ENCODE measurements at regions not wholly inside any gene's neighbourhood (a gene's known extent, or its start where the extent isn't known, plus 50 kb on each side); places are given as distances from the start of the nearest gene placed in this dataset.
"Not testable (repeated sequence)": the region's sequence is repeated elsewhere in the genome, so short reads cannot be mapped to it uniquely, and the experiment has no call there.

DNA sequence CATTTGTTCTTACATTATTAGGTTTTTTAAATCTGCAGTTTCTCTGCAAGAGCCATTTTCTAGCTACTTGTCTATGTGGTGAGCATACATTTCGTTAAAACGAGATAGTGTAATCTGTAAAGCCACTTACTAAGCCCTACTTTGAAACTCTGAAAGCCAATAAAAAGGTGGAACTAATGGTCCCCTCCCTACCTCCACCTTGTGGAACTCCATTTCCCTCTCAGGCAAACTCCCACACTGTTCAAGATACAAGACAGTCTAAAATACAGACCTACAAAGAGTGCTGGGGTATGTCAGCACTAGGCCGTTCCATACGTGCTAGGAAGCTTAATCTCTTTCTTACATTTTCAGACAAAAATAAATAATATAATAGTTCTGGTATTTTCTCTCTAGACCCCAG lies 74.1 kb downstream of the DUSP6 start:
- TF ChIP-seq CTCF (IDR thresholded peaks at IDR 0.05; ENCODE audit: insufficient read depth, low read depth, low read length, missing control alignments): no peak
- no peak overlapping the region for H3K4me3 ChIP-seq (ENCODE audit: low read length)
- no peak for DNase-seq (ENCODE audit: low read depth)

- H3K4me3 ChIP-seq (ENCODE audit: low read length): no peak overlapping the region
- DNase-seq (ENCODE audit: low read depth): no peak
- TF ChIP-seq CTCF (IDR thresholded peaks at IDR 0.05; ENCODE audit: insufficient read depth, low read depth, low read length, missing control alignments): no peak
These were observed 75.4 kb downstream of the DUSP6 start for GRCh38 chr12:89276860-89277259.

DNA sequence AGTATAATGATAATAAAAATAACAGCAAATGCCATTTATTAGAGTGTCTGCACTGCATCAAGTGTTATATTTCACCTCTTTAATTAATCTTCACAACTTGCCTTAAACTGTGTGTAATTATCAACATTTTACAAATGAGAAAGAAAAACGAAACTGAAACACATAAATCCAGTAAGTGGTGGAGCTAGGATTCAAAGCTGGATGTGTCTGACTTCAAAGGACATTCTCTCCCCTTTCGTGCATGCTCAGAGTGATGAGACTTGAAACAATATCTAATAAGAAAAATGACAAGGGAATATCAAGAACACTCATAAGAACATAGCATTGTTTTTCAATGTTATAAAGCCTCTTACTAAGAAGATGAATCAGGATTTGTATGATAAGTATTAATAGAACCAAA lies 78.8 kb downstream of the DUSP6 start:
- DNase-seq (ENCODE audit: low read depth): no peak
- no peak for TF ChIP-seq CTCF (IDR thresholded peaks at IDR 0.05; ENCODE audit: insufficient read depth, low read depth, low read length, missing control alignments)

DNA sequence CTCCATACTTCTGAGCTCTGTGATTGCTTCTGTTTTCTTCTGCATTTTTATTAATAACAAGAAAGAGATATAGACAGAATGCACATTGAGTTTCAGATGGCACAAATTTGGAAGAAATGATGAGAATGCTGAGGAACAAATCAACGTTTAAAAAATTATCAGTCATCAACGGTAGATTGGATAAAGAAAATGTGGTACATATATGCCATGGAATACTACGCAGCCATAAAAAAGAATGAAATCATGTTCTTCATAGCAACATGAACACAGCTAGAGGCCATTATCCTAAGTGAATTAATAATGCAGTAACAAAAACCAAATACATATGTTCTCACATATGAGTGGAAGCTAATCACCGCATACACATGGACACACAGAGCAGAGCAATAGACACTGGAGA lies 81.8 kb downstream of the DUSP6 start:
- no peak for TF ChIP-seq CTCF (IDR thresholded peaks at IDR 0.05; ENCODE audit: insufficient read depth, low read depth, low read length, missing control alignments)
- DNase-seq (ENCODE audit: low read depth): no peak

More for the DNA sequence above, 78.8 kb downstream of the DUSP6 start:
- H3K4me3 ChIP-seq (ENCODE audit: low read length): no peak overlapping the region

GRCh38 chr12:89269174-89269573 lies 83.1 kb downstream of the DUSP6 start:
- TF ChIP-seq CTCF (IDR thresholded peaks at IDR 0.05; ENCODE audit: insufficient read depth, low read depth, low read length, missing control alignments): no peak
- no peak for DNase-seq (ENCODE audit: low read depth)
- H3K4me3 ChIP-seq (ENCODE audit: low read length): no peak overlapping the region

More for the DNA sequence above, 81.8 kb downstream of the DUSP6 start:
- H3K4me3 ChIP-seq (ENCODE audit: low read length): no peak overlapping the region

DNA sequence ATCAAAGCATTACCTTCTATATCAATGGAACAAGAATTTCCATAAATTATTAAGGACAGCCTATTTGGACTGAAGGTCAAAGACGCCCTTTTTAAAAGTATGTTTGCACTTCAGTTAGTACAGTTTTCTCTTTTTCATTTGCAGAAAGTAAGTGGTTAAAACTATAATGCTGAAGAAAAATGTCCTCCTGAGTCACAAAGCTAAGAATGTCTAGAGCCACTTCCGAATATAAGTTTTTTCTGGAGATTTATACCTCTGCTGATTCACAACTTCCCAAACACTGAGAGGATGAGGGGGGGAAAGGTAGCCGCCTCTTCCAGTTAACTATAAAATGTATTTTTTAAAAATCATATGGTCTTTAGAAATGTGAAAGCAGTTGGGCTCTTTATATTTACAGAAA lies 84.9 kb downstream of the DUSP6 start:
- no peak for DNase-seq (ENCODE audit: low read depth)
- TF ChIP-seq CTCF (IDR thresholded peaks at IDR 0.05; ENCODE audit: insufficient read depth, low read depth, low read length, missing control alignments): no peak
- H3K4me3 ChIP-seq (ENCODE audit: low read length): no peak overlapping the region

DNA sequence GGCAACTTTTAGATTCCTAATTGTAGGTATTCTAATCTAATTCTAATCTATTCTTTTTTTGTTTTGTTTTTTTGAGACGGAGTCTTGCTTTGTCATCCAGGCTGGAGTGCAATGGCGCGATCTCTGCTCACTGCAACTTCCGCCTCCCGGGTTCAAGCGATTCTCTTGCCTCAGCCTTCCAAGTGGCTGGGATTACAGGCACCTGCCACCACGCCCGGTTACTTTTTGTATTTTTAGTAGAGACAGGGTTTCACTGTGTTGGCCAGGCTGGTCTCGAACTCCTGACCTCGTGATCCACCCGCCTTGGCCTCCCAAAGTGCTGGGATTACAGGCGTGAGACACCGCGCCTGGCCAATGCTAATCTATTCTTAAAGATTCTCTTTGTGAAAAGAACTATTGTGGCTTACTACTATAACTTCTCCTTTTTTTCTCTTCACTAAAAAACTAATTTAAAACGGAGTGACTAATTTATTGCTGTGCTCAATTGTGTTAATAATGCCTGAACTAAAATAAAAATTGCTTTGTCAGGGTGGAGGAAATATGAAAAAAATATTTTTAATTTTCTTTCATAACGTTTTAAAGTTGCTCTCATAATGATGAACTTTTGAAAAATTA lies 85.6 kb downstream of the DUSP6 start:
- not testable (repeated sequence) for DNase-seq (ENCODE audit: low read depth); H3K4me3 ChIP-seq (ENCODE audit: low read length)

Data from epithelial cell of esophagus (primary cell).